Psoas muscle (tissue), 7 donors: ENCODE measurements at regions not wholly inside any gene's neighbourhood (a gene's known extent, or its start where the extent isn't known, plus 50 kb on each side); places are given as distances from the start of the nearest gene placed in this dataset.

Experiments
- ATAC-seq, 4 donors: fragments of 200-7000 bp; cut with Tn5 transposase; one replicate each; pipeline ENCODE4 v1.9.1; 2020; ENCODE audit warnings: moderate library complexity in 3 of 4, mild to moderate bottlenecking in 2 of 4
- DNase-seq, 2 donors: peaks; one replicate each; pipeline ENCODE4 v3.0.0-alpha.2; 2020
- H3K27ac ChIP-seq: fragments of 200-600 bp; one replicate; pipeline ENCODE4 v1.8.0; 2022
- H3K27me3 ChIP-seq, 3 donors: fragments of 200-600 bp in 1 of 3; one replicate each; pipeline versions ENCODE4 v1.6.1 to v1.8.0; 2013 to 2022; ENCODE audit warnings: low read length in 2 of 3, mild to moderate bottlenecking in 2 of 3, moderate library complexity in 1 of 3; ENCODE audit not compliant: insufficient read depth in 3 of 3
- H3K36me3 ChIP-seq, 2 donors: fragments of 200-600 bp in 1 of 2; one replicate each; pipeline versions ENCODE4 v1.6.1 to v1.8.0; 2013 to 2022; ENCODE audit warnings: low read depth in 1 of 2, mild to moderate bottlenecking in 1 of 2, moderate library complexity in 1 of 2; ENCODE audit not compliant: insufficient read depth in 1 of 2
- H3K4me1 ChIP-seq: fragments of 200-600 bp; one replicate; pipeline ENCODE4 v1.8.0; 2022
- H3K4me3 ChIP-seq: fragments of 200-600 bp; one replicate; pipeline ENCODE4 v1.8.0; 2022; ENCODE audit warnings: mild to moderate bottlenecking
- H3K9me3 ChIP-seq: fragments of 200-600 bp; one replicate; pipeline ENCODE4 v1.8.0; 2022
- CTCF ChIP-seq: fragments of 200-600 bp; IDR thresholded peaks from one replicate; pipeline ENCODE4 v1.8.0; 2022; ENCODE audit warnings: antibody characterized with exemption
- WGBS, 3 donors: extraction: QIAGEN DNeasy Blood & Tissue Kit; methylation state at CpG; one replicate each; pipeline versions ENCODE4 v1.1.6 to v1.1.7; 2013; 5-methylcytosine and 5-hydroxymethylcytosine counted together
- intact Hi-C, 2 donors: fragments of 100-400 bp; cut with DNase I; formaldehyde crosslinking; loops; one replicate each; pipeline versions ENCODE4 v1.11.0 to v1.14.2; 2022
- donor health status: healthy with polysubstance abuse.
- donor health status: DM: no; HTN: no; CAD: no; lungs with moderate emphysema.
- donor health status: Bipolar disorder and iron deficiency.
- donor health status: healthy.
- donor health status: DM: yes; HTN: yes; CAD: no.
- donor health status: DM: no; HTN: no; CAD: no.
- donor health status: DM: yes; HTN: yes; CAD: no.

DNA sequence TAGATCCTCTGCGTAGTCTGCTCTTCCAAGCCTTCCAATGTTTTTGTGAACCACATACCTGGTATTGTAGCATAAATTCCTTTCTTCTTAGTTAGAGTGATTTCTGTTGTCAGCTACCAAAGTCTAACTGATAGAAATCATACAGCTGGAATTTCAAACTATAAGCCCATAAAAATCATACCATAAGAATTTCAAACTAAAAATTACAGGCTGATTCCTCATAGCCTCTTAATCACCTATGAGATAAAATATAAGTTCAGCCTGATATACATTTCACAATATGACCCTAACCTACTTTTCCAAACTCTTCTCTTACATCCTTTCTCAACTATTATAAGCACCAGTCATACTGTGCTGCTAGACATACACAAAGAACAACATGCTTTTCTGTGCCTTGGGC is 64.8 kb downstream of the PTHLH start:
- Histone ChIP-seq H3K4me1 (no peaks in the 10 kb centered on the region), H3K4me3 (no peak overlapping the region), H3K36me3 (no peaks in the 10 kb centered on the region), H3K27ac (no peak overlapping the region), H3K27me3 (no peaks in the 10 kb centered on the region), H3K9me3 (no peaks in the 10 kb centered on the region)
- intact Hi-C loops: no loop called here
- WGBS, 3 donors: 96 to 97% (median 97%) methylated on average over 1 of the region's 1 CpG
- TF ChIP-seq CTCF: no peak
- ATAC-seq (no peak), DNase-seq (no peak)

DNA sequence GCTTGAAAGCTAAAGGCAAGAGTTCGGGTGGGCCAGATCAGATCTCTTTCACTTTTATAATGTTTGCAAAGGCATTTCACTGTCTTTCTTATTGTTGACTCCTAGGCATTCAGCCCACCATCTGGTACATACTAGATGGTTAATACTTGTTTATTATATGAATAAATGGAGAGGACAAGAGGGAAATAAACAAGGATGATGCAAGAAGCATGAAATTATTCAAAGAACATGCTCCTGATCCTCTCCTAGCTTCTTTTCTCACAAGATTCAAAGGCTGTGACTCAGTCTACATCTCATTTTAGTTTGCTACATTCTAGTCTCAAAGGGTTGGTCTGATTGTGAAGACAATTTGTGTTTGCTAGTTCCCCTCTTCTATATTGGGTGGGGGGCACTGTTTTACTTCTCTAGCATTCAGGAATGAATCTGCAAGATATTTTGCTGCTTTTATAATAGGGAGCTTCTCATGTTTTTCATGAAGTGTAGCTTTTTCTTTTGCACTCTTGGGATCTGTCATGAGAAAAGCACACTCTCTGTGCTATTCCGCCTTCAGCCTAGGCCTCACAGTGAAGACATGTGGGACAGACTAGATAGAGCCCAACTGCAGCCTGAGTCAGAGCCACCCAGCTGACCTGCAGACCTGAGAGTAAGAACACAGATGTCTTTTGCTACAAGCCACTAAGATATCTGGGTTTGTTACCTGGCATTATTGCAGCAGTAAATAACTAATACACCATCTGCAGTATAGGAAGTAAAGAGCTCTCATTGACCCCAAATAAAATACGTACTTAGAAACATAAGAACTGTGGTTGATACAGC is 65.7 kb downstream of the PTHLH start:
- Histone ChIP-seq H3K4me1 (no peaks in the 10 kb centered on the region), H3K36me3 (no peaks in the 10 kb centered on the region), H3K9me3 (no peaks in the 10 kb centered on the region), H3K27ac (no peak overlapping the region), H3K27me3 (no peaks in the 10 kb centered on the region), H3K4me3 (no peak overlapping the region)
- ATAC-seq (no peak), DNase-seq (no peak)
- TF ChIP-seq CTCF: no peak
- intact Hi-C loops: no loop called here
- WGBS, 3 donors: 91 to 93% (median 93%) methylated on average over 3 of the region's 3 CpGs

- Histone ChIP-seq H3K27me3 (no peaks in the 10 kb centered on the region), H3K4me1 (no peaks in the 10 kb centered on the region), H3K9me3 (no peaks in the 10 kb centered on the region), H3K4me3 (no peak overlapping the region), H3K27ac (no peak overlapping the region), H3K36me3 (no peaks in the 10 kb centered on the region)
- ATAC-seq (no peak), DNase-seq (no peak)
- WGBS, 3 donors: 86 to 88% (median 87%) methylated on average over 3 of the region's 3 CpGs
- no peak for TF ChIP-seq CTCF
- intact Hi-C loops: no loop called here
Observed at GRCh38 chr12:27906127-27906500, 66.4 kb downstream of the PTHLH start.

DNA sequence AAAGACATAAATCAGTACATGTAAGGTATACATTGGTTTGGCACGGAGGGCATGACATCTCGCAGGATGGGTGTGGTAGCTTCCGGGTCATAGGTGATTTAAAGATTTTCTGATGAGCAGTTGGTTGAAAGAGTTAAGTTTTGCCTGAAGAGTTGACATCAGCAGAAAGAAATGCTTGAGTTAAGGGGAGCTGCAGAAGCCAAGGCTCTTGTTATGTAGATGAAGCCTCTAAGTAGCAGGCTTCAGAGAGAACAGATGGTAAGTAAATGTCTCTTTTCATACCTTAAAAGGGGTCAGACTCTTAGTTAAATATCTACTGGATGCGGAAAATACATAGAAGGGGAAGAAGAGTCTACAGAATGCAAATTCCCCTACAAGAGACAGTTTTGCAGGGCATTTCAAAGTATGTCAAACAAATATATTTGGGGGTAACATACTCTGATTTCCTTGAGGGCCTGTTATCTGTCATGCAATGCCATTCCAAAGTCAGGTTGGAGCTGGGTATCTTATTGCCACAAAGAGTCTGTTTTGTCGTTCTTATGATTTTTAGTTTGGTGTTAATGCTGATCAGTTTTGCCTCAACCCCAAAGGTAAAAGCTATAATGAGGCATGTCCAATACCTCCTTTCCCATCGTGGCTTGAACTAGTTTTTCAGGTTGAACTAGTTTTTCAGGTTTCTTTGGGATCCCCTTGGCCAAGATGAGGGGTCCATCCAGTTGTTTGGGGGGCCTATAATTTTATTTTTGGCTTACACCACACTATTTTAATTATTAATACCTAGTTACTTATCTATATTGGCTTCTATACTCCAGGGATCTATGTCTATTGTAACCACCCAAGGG is 67.0 kb downstream of the PTHLH start:
- 88 to 92% (median 89%) methylated on average over 6 of the region's 6 CpGs for WGBS, 3 donors
- intact Hi-C loops: no loop called here
- Histone ChIP-seq H3K4me3 (no peak overlapping the region), H3K36me3 (no peaks in the 10 kb centered on the region), H3K9me3 (no peaks in the 10 kb centered on the region), H3K27me3 (no peaks in the 10 kb centered on the region), H3K27ac (no peak overlapping the region), H3K4me1 (no peaks in the 10 kb centered on the region)
- ATAC-seq (no peak), DNase-seq (no peak)
- no peak for TF ChIP-seq CTCF
